GM12878 (cell line): ENCODE measurements at regions not wholly inside any gene's neighbourhood (a gene's known extent, or its start where the extent isn't known, plus 50 kb on each side); places are given as distances from the start of the nearest gene placed in this dataset.

Experiments used
- ASH2L ChIP-seq: fragments of 300-600, 200-600 bp; sonication (generic); IDR thresholded peaks from 2 replicates; pipeline ENCODE4 v1.6.1; 2017; ENCODE audit warnings: low read depth, mild to moderate bottlenecking, borderline replicate concordance
- BCLAF1 ChIP-seq: fragments of 450-650 bp; IDR thresholded peaks from 2 replicates; pipeline ENCODE4 v1.6.1; 2017; ENCODE audit warnings: antibody characterized with exemption, mild to moderate bottlenecking, moderate library complexity
- CREB1 ChIP-seq: IDR thresholded peaks from 2 replicates; pipeline ENCODE4 v1.6.1; 2012; ENCODE audit warnings: low read depth, mild to moderate bottlenecking, inconsistent platforms
- JUND ChIP-seq: IDR thresholded peaks from 2 replicates; pipeline ENCODE4 v1.6.1; 2012; ENCODE audit warnings: low read depth, mild to moderate bottlenecking, low read length, improper control_type of control experiment, moderate library complexity
- LARP7 ChIP-seq: fragments of 450-650 bp; IDR thresholded peaks from 2 replicates; pipeline ENCODE4 v1.6.1; 2017; ENCODE audit warnings: mild to moderate bottlenecking
- MEF2A ChIP-seq: IDR thresholded peaks from 2 replicates; pipeline ENCODE4 v1.6.1; 2011; ENCODE audit warnings: low read depth, mild to moderate bottlenecking, low read length, moderate library complexity; ENCODE audit not compliant: insufficient read depth
- NFXL1 ChIP-seq: fragments of 450-650 bp; IDR thresholded peaks from 2 replicates; pipeline ENCODE4 v1.6.1; 2017; ENCODE audit warnings: antibody characterized with exemption, mild to moderate bottlenecking, borderline replicate concordance
- NR2C1 ChIP-seq: fragments of 450-650 bp; IDR thresholded peaks from 2 replicates; pipeline ENCODE4 v1.6.1; 2017; ENCODE audit warnings: antibody characterized with exemption, mild to moderate bottlenecking, moderate library complexity
- PBX3 ChIP-seq: IDR thresholded peaks from 2 replicates; pipeline ENCODE4 v1.6.1; 2011; ENCODE audit warnings: mild to moderate bottlenecking, low read depth, low read length, moderate library complexity; ENCODE audit not compliant: insufficient replicate concordance
- RUNX3 ChIP-seq: IDR thresholded peaks from 2 replicates; pipeline ENCODE4 v1.6.1; 2012; ENCODE audit warnings: low read length, inconsistent platforms
- STAT3 ChIP-seq: IDR thresholded peaks from 2 replicates; pipeline ENCODE4 v1.6.1; 2011; ENCODE audit warnings: low read depth, low read length, improper control_type of control experiment
- SUZ12 ChIP-seq: fragments of 200-600 bp; sonication (generic); IDR thresholded peaks from one replicate; pipeline ENCODE4 v1.6.1; 2018; ENCODE audit warnings: antibody characterized with exemption, mild to moderate bottlenecking; ENCODE audit not compliant: unreplicated experiment
- WRNIP1 ChIP-seq: IDR thresholded peaks from 2 replicates; pipeline ENCODE4 v1.6.1; 2011; ENCODE audit warnings: low read depth, low read length, improper control_type of control experiment, borderline replicate concordance
- ZBTB33 ChIP-seq: fragments of 450-650 bp; IDR thresholded peaks from 2 replicates; pipeline ENCODE4 v1.6.1; 2017; ENCODE audit warnings: mild to moderate bottlenecking
- ZBTB4 ChIP-seq: fragments of 450-650 bp; formaldehyde crosslinking; IDR thresholded peaks from 2 replicates; pipeline ENCODE4 v1.4.0; 2022; ENCODE audit warnings: mild to moderate bottlenecking, moderate library complexity

GRCh38 chr6:110537208-110538123, 61.1 kb upstream of the SLC22A16 start (continued):
- TF ChIP-seq CREB1 (no peak), SUZ12 (no peak), RUNX3 (peak; percentile 26; the same call in 1 of the 2 replicates), ZBTB33 (no peak), PBX3 (no peak), MEF2A (no peak), BCLAF1 (no peak), ASH2L (no peak), JUND (no peak), WRNIP1 (no peak), STAT3 (no peak), ZBTB4 (CRISPR knock-in tag) (no peak), LARP7 (no peak), NR2C1 (no peak), NFXL1 (no peak)
- TF ChIP-seq, all 136 proteins: peak for 6
